DOHH2 (cell line): ENCODE measurements at regions not wholly inside any gene's neighbourhood (a gene's known extent, or its start where the extent isn't known, plus 50 kb on each side); places are given as distances from the start of the nearest gene placed in this dataset.

Source experiments
- CTCF ChIP-seq: fragments of 200-600 bp; sonication (generic); IDR thresholded peaks from one replicate; pipeline ENCODE4 v1.5.1; 2014; ENCODE audit warnings: antibody characterized with exemption, mild to moderate bottlenecking, low read depth, low read length; ENCODE audit not compliant: poor library complexity, severe bottlenecking
- EZH2phosphoT487 ChIP-seq: fragments of 200-600 bp; sonication (generic); IDR thresholded peaks from 2 replicates; pipeline ENCODE4 v1.6.1; 2017; ENCODE audit warnings: borderline replicate concordance, mild to moderate bottlenecking, antibody characterized with exemption, low read length, moderate library complexity, mixed read lengths

GRCh38 chr5:103475629-103476240 is 86.9 kb downstream of the NUDT12 start:
- peak; percentile 60 for TF ChIP-seq CTCF
- no peak for TF ChIP-seq EZH2phosphoT487
